Epithelial cell of proximal tubule (primary cell): ENCODE measurements at regions not wholly inside any gene's neighbourhood (a gene's known extent, or its start where the extent isn't known, plus 50 kb on each side); places are given as distances from the start of the nearest gene placed in this dataset.

Experiments used
- DNase-seq: peaks from one replicate; pipeline ENCODE4 v3.0.0-alpha.2; 2011; ENCODE audit warnings: low read depth
- H3K4me3 ChIP-seq: 2 replicates; pipeline ENCODE4 v1.5.1; 2011; ENCODE audit warnings: low read depth, mild to moderate bottlenecking, low read length
- CTCF ChIP-seq: conservative IDR thresholded peaks from 2 replicates; pipeline ENCODE4 v1.5.1; 2012; ENCODE audit warnings: low read depth, mild to moderate bottlenecking, low read length

DNA sequence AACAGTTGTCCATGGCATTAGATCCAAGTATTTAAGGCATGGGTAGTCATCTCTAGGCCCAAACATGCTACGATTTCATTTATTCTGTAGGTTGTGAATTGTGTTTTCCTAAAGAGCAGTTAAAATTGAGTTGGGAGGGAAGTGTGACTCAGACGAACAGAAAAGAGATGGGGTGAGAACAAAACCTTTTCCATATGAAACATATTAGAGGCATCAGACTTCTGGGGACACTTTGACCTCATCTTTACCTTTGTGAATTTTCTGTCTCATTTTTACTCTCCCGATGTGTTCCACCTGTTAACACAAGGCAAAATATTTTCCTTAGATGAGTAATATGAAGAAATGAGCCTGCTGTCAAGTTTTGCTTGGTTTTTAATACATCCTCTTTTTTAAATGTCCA lies 181.3 kb downstream of the ESM1 start:
- no peak for DNase-seq
- TF ChIP-seq CTCF, result no peak
- H3K4me3 ChIP-seq, result no peak overlapping the region

DNA sequence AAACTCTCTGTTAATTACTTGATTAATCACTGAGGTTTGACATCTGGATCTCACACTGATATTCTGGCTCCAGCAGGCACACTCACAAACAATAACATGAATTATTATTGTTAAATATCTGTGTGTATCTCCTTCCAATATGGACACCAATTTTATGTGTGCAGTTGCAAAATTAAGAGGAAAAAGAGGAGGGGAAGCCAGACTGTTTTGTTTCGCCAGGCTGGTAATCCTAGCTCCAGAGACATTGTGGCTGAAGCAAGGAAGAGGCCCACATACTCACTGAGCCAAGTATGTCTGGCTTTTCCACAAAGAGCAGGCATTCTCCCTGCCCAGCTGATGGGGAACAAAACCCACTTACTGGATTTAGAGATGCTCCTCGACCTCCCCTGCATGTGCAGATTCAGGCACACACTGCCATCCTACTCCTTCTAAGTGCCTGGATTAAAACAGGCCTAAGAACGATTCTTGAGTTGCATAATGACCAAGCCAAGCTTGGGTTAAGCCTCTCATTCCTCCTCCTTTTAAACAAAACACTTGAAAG lies 181.9 kb downstream of the ESM1 start:
- TF ChIP-seq CTCF, result no peak
- no peak overlapping the region for H3K4me3 ChIP-seq
- DNase-seq, result no peak

- H3K4me3 ChIP-seq, result no peak overlapping the region
- DNase-seq, result no peak
- TF ChIP-seq CTCF, result no peak
These were observed 185.7 kb downstream of the ESM1 start for GRCh38 chr5:54799645-54800044.

DNA sequence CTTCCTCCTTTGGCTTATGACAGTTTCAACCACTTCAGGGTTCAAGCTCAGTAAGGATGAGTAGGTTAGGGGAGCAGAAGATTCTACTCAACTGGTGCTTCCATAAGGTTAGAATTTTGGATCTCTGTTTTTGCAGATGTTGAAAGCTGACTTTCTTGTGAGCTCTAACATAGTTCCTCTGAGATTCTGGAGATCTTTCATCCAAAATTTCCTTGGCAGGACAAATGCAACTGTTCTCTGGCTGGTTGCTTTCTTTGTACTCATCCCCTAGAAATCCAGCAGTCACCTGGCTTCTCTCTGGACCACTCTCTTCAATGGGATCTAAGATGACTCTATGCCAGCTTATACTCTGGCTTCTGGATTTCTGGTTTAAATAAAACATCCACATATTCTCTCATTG lies 189.6 kb downstream of the ESM1 start:
- TF ChIP-seq CTCF, result no peak

DNA sequence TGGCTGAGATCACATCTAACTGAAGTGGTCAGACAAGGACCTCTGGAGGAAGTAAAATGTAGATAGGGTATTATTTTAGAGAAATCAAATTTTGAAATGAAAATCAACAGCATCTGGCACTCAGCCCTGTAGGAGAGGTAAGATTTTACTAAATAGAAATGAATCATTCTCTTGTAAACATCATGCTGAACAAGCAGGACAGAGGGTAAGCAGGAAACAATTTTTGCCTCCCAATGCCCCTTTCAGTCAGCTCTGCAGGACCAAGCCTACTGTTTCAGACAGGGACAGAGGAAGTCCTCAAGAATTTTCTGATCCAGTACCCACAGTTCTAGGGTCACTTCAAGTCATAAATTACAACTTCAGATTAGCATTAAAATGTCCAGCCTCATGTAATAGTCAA lies 190.1 kb downstream of the ESM1 start:
- no peak for TF ChIP-seq CTCF
- H3K4me3 ChIP-seq, result no peak overlapping the region
- DNase-seq, result no peak

More for the DNA sequence above, 189.6 kb downstream of the ESM1 start:
- no peak overlapping the region for H3K4me3 ChIP-seq
- DNase-seq, result no peak

DNA sequence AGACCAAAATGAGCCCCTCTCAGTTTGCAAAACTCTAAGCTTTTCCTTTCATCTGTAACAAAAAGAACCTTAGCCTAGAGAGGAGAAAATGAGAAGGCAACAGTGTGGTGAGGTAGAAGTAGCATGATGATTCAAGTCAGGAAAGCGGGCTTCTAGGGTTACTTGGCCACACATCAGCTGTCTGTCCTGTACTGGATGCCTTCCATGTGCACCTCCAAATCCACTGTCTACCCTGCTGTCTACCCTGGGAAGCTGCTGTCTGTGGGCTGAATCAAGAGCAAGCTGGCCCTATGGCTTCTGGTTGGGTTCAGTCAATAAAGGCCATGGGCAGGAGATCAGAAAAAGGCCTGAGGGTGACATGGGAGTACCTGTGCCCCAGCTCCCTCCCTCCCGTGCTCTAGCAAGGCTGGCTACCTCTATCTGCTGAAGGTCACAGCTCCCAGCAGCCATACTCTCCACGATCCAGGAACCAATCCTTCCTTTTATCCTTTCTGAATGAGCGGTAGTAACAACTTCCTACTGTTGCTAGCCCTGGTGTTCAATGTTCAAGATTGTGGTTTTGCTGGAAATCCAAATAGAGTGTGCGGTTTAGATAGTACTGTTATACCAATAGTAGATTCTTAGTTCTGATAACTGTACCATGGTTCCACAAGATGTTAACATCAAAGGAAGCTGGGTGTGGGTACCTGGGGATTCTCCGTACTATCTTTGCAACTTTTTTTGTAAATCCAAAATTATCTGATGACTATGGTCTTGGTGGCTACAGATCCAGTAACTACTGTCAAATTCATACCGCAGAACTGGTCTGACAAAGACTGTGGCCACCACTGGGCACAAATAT lies 191.0 kb downstream of the ESM1 start:
- DNase-seq, result no peak
- no peak for TF ChIP-seq CTCF
- no peak overlapping the region for H3K4me3 ChIP-seq
